Stimulated activated CD4-positive, alpha-beta T cell treated with anti-CD3 and anti-CD28 coated beads, TNF-alpha, amount 100 ng/mL, for 4 hours (primary cell): ENCODE measurements at regions not wholly inside any gene's neighbourhood (a gene's known extent, or its start where the extent isn't known, plus 50 kb on each side); places are given as distances from the start of the nearest gene placed in this dataset.

ENCODE experiments used
- DNase-seq, 3 experiments: peaks; one replicate each; pipeline ENCODE4 v3.0.0-alpha.2; 2020; ENCODE audit warnings: low read depth in 3 of 3

- DNase-seq = no peak
These were observed 219.8 kb downstream of the C9orf50 start for GRCh38 chr9:129400971-129401622.

- no peak for DNase-seq
These were observed 220.6 kb downstream of the C9orf50 start for GRCh38 chr9:129400001-129400970.

GRCh38 chr9:129399634-129399990 is 221.3 kb downstream of the C9orf50 start:
- DNase-seq = no peak

GRCh38 chr9:129398961-129399633 is 221.0 kb upstream of the IER5L start:
- DNase-seq = no peak

- no peak for DNase-seq
These were observed 220.3 kb upstream of the IER5L start for GRCh38 chr9:129398101-129398960.

- no peak for DNase-seq
These were observed 219.3 kb upstream of the IER5L start for GRCh38 chr9:129397335-129397734.

- DNase-seq = no peak
These were observed 218.3 kb upstream of the IER5L start for GRCh38 chr9:129396365-129396708.

GRCh38 chr9:129395633-129396364 is 217.7 kb upstream of the IER5L start:
- no peak for DNase-seq

- no peak for DNase-seq
These were observed 216.8 kb upstream of the IER5L start for GRCh38 chr9:129394886-129395279.

- no peak for DNase-seq
These were observed 216.2 kb upstream of the IER5L start for GRCh38 chr9:129394061-129394885.

GRCh38 chr9:129393064-129393463 is 215.0 kb upstream of the IER5L start:
- DNase-seq = no peak

GRCh38 chr9:129392093-129392541 is 214.1 kb upstream of the IER5L start:
- DNase-seq = no peak

GRCh38 chr9:129391221-129391661 is 213.2 kb upstream of the IER5L start:
- no peak for DNase-seq

GRCh38 chr9:129390541-129390940 is 212.5 kb upstream of the IER5L start:
- no peak for DNase-seq

- DNase-seq = no peak
These were observed 209.8 kb upstream of the IER5L start for GRCh38 chr9:129387822-129388221.

GRCh38 chr9:129386812-129387177 is 208.7 kb upstream of the IER5L start:
- no peak for DNase-seq

GRCh38 chr9:129385211-129385934 is 207.3 kb upstream of the IER5L start:
- DNase-seq = no peak

- DNase-seq = no peak
These were observed 206.6 kb upstream of the IER5L start for GRCh38 chr9:129384491-129385210.
